A673 (cell line): ENCODE measurements at regions not wholly inside any gene's neighbourhood (a gene's known extent, or its start where the extent isn't known, plus 50 kb on each side); places are given as distances from the start of the nearest gene placed in this dataset.

Experiments used
- BruUV-seq: library from RNA; stranded (reverse); fragments of 400-500 nt; replicated peaks from 2 replicates; lab custom pipeline; 2021; lab: Mats Ljungman, UMichigan
- CTCF ChIA-PET: fragments of 300-600 bp; sonication (Branson Sonifier 250); formaldehyde crosslinking; loops from one replicate; lab custom pipeline; 2022; ENCODE audit warnings: antibody characterized with exemption; lab: Charles Lee
- POLR2A ChIA-PET: fragments of 300-600 bp; sonication (Branson Sonifier 250); formaldehyde crosslinking; loops from one replicate; lab custom pipeline; 2022; ENCODE audit warnings: antibody characterized with exemption; ENCODE audit not compliant: low non-redundant PET; lab: Charles Lee
- DNase-seq: peaks from one replicate; pipeline ENCODE4 v3.0.0-alpha.2; 2015; ENCODE audit warnings: low spot score
- H3K27ac ChIP-seq: fragments of 200-600 bp; sonication (generic); 2 replicates; pipeline ENCODE4 v1.5.1; 2016; ENCODE audit warnings: mixed run types, low read depth, mild to moderate bottlenecking, mixed read lengths, antibody characterized with exemption, low read length; ENCODE audit not compliant: poor library complexity, severe bottlenecking
- H3K27me3 ChIP-seq: fragments of 200-600 bp; sonication (generic); replicated peaks from 2 replicates; pipeline ENCODE4 v1.6.1; 2017; ENCODE audit warnings: mixed run types, low read depth, mild to moderate bottlenecking, mixed read lengths, antibody characterized with exemption, low read length; ENCODE audit not compliant: insufficient read depth, poor library complexity
- H3K36me3 ChIP-seq: fragments of 200-600 bp; sonication (generic); 2 replicates; pipeline ENCODE4 v1.6.1; 2016; ENCODE audit warnings: mixed run types, mild to moderate bottlenecking, mixed read lengths, antibody characterized with exemption, low read length; ENCODE audit not compliant: insufficient read depth, poor library complexity, severe bottlenecking
- H3K4me1 ChIP-seq: fragments of 200-600 bp; sonication (generic); 2 replicates; pipeline ENCODE4 v1.6.1; 2017; ENCODE audit warnings: mixed run types, mild to moderate bottlenecking, mixed read lengths, antibody characterized with exemption, low read length; ENCODE audit not compliant: insufficient read depth, poor library complexity, severe bottlenecking
- H3K4me3 ChIP-seq: fragments of 200-600 bp; sonication (generic); 2 replicates; pipeline ENCODE4 v1.5.1; 2016; ENCODE audit warnings: low read depth, mixed run types, mild to moderate bottlenecking, mixed read lengths, low read length; ENCODE audit not compliant: poor library complexity, severe bottlenecking
- H3K9me3 ChIP-seq: fragments of 200-600 bp; sonication (generic); 2 replicates; pipeline ENCODE4 v1.6.1; 2016; ENCODE audit warnings: mixed run types, low read depth, mild to moderate bottlenecking, mixed read lengths, antibody characterized with exemption, low read length; ENCODE audit not compliant: poor library complexity, severe bottlenecking
- CTCF ChIP-seq: fragments of 300-800, 200-600 bp; sonication (generic); conservative IDR thresholded peaks from 2 replicates; pipeline ENCODE4 v1.5.1; 2017; ENCODE audit warnings: low read depth, mild to moderate bottlenecking, antibody characterized with exemption, low read length, moderate library complexity, mixed read lengths
- EZH2 ChIP-seq: fragments of 200-600 bp; sonication (generic); IDR thresholded peaks from 2 replicates; pipeline ENCODE4 v1.6.1; 2017; ENCODE audit warnings: borderline replicate concordance, low read depth, mild to moderate bottlenecking, mixed read lengths, antibody characterized with exemption, low read length; ENCODE audit not compliant: poor library complexity, severe bottlenecking
- intact Hi-C: fragments of 100-400 bp; cut with micrococcal nuclease; formaldehyde crosslinking; loops from one replicate; pipeline ENCODE4 v1.10.0; 2022; ENCODE audit not compliant: unreplicated experiment

GRCh38 chr18:41262688-41263087, 692.3 kb upstream of the PIK3C3 start:
- intact Hi-C loops, result no loop called here
- H3K4me3 ChIP-seq, result no peak overlapping the region
- no peaks in the 10 kb centered on the region for H3K27me3 ChIP-seq
- no peaks in the 10 kb centered on the region for H3K9me3 ChIP-seq
- no peak overlapping the region for H3K27ac ChIP-seq
- H3K36me3 ChIP-seq, result no peaks in the 10 kb centered on the region
- BruUV-seq, result no TSS peak
- no peaks in the 10 kb centered on the region for H3K4me1 ChIP-seq
- no peak for DNase-seq
- CTCF ChIA-PET, result no interaction called here
- TF ChIP-seq EZH2, result no peak
- no peak for TF ChIP-seq CTCF
- POLR2A ChIA-PET, result interaction anchor here (0.6 kb wide), 1 partner anchor 479 kb away, joined by 3 read pairs; no protein-coding TSS in a partner anchor

- ChIA-PET CTCF (no interaction called here), POLR2A (no interaction called here)
- Histone ChIP-seq H3K4me3 (no peak overlapping the region), H3K4me1 (no peaks in the 10 kb centered on the region), H3K9me3 (no peaks in the 10 kb centered on the region), H3K27me3 (no peaks in the 10 kb centered on the region), H3K27ac (no peak overlapping the region), H3K36me3 (no peaks in the 10 kb centered on the region)
- BruUV-seq, result no TSS peak
- TF ChIP-seq EZH2, result no peak
- no peak for DNase-seq
- intact Hi-C loops, result no loop called here
These were observed 710.4 kb upstream of the PIK3C3 start for GRCh38 chr18:41244591-41245037.

- POLR2A ChIA-PET, result no interaction called here
- no TSS peak for BruUV-seq
These were observed 717.7 kb upstream of the PIK3C3 start for GRCh38 chr18:41237317-41237716.

More at GRCh38 chr18:41237317-41237716, 717.7 kb upstream of the PIK3C3 start:
- H3K27ac ChIP-seq, result no peak overlapping the region
- no peak overlapping the region for H3K4me3 ChIP-seq
- CTCF ChIA-PET, result no interaction called here
- intact Hi-C loops, result no loop called here
- H3K36me3 ChIP-seq, result no peaks in the 10 kb centered on the region
- no peaks in the 10 kb centered on the region for H3K27me3 ChIP-seq
- TF ChIP-seq CTCF (no peak), EZH2 (no peak)
- H3K4me1 ChIP-seq, result no peaks in the 10 kb centered on the region
- no peak for DNase-seq
- no peaks in the 10 kb centered on the region for H3K9me3 ChIP-seq
